GM18508 (cell line): ENCODE measurements at regions not wholly inside any gene's neighbourhood (a gene's known extent, or its start where the extent isn't known, plus 50 kb on each side); places are given as distances from the start of the nearest gene placed in this dataset.
"Not testable (repeated sequence)": the region's sequence is repeated elsewhere in the genome, so short reads cannot be mapped to it uniquely, and the experiment has no call there.

Experiments used
- ATAC-seq: cut with Tn5 transposase; IDR thresholded peaks from one replicate; pipeline ENCODE4 v1.9.1; 2021; ENCODE audit warnings: moderate number of reproducible peaks; ENCODE audit not compliant: insufficient read depth, unreplicated experiment

DNA sequence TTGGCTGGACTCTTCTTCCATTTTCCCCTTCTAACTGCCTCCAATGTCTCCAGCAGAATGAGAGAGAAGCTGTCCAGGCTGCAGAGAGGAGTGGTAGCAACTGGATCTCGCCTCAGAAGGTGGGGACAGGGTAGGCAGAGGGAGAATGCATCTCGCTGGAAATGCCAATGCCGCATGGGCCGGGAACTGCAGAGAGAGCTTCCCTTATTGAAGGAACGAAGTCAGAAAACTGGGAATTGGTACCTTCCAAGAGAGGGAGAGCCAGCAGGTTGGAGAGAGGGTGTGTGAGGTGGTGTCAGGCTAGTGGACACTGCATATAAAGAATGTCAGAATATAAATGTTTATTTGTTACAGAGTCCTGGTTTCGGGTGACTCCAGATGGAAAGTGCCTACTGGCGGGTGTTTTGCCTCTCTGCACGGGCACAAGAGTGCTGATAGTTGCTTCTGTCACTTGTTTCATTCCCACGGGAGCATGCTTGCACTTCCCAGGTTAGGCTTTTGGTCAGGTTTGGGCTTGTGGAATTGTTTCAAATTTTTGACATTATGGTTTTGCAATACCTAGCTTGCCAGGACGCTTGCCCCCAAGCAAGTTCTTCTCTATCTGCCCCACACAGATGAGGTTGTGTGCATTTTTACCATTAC is 156.8 kb upstream of the STS start:
- no peak for ATAC-seq

- no peak for ATAC-seq
Observed at GRCh38 chrX:6989858-6990257, 157.7 kb upstream of the STS start.

DNA sequence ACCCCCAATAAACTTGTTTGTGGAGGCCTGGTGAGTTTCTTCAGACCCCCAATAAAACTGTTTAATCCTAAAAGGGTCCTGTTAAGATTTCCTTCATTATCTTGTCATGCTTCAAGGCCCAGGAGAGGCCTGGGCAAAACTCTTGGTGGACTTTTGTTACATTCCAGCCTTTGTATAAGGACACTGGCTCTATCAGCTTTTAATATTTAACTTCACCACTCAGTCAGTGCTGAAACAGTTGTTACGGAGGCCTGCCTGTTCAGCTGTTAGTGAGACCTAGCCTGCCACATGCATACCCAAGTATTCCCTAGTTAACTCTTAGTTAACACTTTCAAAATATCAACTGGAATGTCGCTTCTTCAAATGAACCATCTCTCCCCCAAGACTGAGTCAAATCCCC is 158.8 kb upstream of the STS start:
- ATAC-seq, result not testable (repeated sequence)

- ATAC-seq, result no peak
Observed at GRCh38 chrX:6986915-6987314, 160.6 kb upstream of the STS start.

GRCh38 chrX:6985537-6985936 is 162.0 kb upstream of the STS start:
- ATAC-seq, result no peak

DNA sequence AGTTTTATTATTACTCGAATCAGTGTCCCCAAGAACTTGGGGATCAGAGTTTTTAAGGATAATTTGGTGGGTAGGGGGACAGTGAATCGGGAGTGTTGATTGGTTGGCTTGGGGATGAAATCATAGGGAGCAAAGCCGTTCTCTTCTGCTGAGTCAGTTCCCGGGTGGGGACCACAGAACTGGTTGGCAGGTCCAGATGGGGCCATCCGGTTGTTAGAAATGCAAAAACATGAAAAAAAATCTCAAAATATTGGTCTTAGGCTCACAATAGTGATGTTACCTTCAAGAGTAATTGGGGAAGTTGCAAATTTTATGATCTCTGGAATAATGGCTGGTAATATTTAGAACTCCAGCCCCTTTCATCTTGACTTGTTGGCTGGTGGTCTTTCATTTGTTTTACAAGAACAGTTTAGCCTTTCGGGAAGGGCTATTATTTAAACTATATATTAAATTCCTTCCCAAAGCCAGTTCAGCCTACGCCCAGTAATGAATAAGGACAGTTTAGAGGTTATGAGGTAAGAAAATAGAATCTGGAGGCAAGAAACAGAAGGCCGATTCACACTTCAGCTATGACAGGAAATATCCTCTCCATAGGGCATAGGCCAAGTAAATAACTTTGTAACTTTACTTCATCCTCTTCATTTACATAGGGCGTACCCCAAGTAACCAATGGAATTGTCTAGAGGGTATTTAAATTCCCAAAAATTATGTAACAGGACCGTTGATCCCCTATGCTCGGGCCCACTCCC is 164.1 kb upstream of the STS start:
- no peak for ATAC-seq

GRCh38 chrX:6981718-6982406 is 165.7 kb upstream of the STS start:
- ATAC-seq, result no peak

GRCh38 chrX:6980981-6981380 is 166.5 kb upstream of the STS start:
- no peak for ATAC-seq

DNA sequence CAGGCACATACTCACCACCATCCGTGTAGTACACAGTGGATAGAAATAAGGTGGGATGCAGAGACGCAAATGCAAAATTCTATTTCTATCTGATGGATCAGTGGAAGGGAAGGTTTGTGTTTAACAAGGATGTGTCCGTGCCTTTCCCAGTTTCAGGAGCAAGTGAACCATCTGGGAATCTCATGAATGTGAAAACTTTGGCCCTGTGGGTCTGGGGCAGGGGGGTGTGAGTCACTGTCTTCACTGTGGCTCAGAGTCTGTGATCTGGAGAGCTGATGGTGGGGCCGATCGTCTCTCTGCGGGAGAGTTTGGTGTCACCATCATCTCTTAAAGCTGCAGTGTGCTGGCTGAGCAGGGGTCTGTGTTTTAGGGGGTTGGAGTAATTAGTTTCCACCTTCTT is 179.3 kb upstream of the STS start:
- ATAC-seq, result no peak

GRCh38 chrX:6965729-6966128 is 181.8 kb upstream of the STS start:
- ATAC-seq, result no peak

GRCh38 chrX:6962006-6962355 is 185.5 kb upstream of the STS start:
- ATAC-seq, result no peak

- no peak for ATAC-seq
Observed at GRCh38 chrX:6961286-6962005, 186.1 kb upstream of the STS start.

DNA sequence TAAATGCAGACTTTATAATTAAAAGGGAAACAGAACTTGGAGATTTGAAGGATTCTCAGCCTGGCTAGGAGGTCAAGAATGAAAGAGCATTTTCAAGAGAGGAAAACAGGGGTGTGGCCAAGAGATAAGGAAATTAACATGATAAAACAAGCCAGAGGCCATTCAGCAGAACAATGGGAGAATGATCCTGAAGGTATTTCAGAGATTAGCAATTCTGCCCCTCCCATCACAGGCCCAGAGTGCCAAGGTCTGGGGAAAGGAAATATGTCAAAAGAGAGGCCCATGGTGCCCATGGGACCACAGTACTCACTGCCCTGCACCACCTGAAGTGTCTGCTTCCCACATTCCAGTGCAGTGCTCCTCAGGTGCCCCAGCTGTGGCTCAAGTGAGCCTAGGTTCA is 188.5 kb upstream of the STS start:
- ATAC-seq, result no peak

DNA sequence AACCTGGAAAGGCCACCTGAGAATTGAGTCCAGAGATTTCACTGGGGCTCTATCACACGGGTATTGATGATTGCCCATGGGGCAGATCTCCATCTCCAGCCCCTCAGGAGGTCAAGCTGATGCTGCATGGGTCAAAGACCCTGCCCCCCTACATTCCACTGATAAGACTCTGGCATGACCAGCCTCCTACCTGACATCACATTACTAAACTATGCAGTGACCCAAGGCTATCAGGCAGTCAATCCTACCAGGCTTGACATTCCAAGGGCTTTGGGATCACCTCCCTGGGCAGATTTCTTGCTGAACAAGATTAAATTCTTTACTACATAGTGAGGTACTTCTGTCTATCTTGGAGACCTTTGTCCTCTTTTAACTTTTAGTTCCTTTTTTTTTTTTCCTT is 192.7 kb upstream of the STS start:
- ATAC-seq, result no peak

GRCh38 chrX:6946168-6946567 is 201.3 kb upstream of the STS start:
- ATAC-seq, result no peak

DNA sequence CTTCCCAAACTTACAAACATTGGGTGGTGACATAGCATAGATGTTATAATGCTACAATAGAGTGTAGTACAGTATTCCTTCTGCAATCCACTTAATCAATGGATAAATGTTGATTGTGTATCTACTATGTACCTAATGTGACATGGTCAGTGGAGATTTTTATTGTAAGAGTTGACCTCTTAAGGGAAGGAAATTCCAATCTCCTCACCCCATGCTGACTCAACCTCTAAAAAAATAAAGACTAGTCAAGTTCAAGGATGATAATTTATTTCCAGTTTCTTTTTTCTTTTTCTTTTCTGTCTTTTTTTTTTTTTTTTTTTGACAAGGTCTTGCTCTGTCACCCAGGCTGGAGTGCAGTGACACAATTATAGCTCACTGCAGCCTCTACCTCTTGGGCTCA is 206.5 kb upstream of the STS start:
- no peak for ATAC-seq

DNA sequence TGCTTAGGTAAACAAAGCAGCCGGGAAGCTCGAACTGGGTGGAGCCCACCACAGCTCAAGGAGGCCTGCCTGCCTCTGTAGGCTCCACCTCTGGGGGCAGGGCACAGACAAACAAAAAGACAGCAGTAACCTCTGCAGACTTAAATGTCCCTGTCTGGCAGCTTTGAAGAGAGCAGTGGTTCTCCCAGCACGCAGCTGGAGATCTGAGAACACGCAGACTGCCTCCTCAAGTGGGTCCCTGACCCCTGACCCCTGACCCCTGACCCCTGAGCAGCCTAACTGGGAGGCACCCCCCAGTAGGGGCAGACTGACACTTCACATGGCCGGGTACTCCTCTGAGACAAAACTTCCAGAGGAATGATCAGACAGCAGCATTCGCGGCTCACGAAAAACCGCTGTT is 214.6 kb upstream of the STS start:
- not testable (repeated sequence) for ATAC-seq

GRCh38 chrX:6930307-6930849 is 217.1 kb upstream of the STS start:
- ATAC-seq, result no peak

DNA sequence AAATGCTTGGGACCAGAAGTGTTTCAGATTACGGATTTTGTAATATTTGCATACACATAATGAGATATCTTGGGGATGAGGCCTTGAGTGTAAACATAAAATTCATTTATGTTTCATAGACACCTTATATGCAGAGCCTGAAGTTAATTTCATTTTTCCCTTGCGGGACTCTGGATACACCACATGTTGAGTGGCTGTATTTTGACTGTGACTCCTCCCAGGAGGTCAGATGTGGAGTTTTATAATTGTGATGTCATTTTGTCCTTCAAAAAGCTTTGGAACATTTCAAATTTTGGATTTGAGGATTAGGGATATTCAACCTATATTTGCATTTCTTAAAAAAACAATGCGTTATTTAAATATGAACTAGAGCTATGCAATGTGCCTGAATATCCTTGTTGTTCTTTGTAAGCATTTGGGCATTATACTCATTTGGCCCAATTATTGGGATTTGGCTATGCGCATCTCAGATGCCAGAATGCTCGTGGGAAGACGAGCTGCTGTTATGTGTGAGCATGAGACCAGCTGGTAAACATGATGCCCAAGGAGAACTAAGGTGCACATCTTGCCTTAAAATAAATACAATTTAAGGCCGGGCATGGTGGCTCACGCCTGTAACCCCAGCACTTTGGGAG is 223.0 kb upstream of the STS start:
- no peak for ATAC-seq

GRCh38 chrX:6917666-6918065 is 229.8 kb upstream of the STS start:
- no peak for ATAC-seq
